Cerebellar nuclear complex (tissue), 1 donor: ENCODE measurements at regions not wholly inside any gene's neighbourhood (a gene's known extent, or its start where the extent isn't known, plus 50 kb on each side); places are given as distances from the start of the nearest gene placed in this dataset.

Experiments
- DNase-seq, 2 experiments: peaks; one replicate each; lab custom pipeline; 2025; lab: John Stamatoyannopoulos, UW

DNA sequence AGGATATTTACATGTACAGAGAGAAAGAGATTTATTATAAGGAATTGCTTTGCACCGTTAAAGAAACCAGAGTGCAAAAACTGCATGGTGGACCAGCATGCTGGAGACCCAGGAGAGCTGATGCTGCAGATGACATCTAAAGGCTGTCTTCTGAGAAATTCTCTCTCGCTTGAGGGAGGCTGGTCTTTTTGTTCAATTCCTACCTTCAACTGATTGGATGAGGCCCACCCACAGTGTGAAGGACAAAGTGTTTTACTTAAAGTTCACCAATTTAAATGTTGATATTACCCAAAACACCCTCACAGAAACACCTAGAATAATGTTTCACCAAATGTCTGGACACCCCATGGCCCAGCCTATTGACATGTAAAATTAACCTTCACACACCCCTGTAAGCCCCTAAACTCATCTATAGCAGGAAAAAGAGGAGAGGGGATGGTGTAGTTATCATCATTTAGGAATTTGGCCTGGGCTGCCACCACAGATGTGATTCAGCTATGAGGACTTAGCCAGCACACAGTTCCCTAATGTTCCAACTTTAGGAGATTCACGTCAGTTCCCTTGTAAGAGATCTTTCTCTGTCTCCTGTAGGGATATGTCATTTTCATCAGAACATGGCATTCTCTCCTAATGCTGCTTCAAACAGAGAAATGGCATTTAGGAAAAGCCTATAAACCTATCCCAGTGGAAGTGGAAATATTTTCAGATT is 358.2 kb upstream of the TLE4 start:
- no peak for DNase-seq

- DNase-seq = no peak
Observed at GRCh38 chr9:79215821-79216220, 355.9 kb upstream of the TLE4 start.

GRCh38 chr9:79220251-79220650 is 351.5 kb upstream of the TLE4 start:
- no peak for DNase-seq

DNA sequence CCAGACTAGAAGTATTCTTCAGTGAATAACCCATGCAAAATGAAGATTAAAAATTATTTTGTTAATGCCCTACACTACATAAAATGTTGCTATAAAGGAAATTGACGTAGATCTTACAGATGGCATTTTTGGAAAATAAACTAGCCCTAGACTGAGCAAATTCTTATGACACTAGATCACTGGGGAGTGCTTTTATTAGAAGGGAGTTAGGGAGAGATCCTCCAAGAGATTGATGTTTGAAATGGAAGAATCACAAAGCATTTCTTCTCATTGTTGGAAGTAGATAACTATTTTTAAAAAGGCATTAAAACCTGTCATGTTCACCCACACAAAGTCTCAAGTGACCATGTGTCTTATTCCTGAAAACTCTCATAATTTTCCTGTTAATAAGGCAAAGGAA is 351.1 kb upstream of the TLE4 start:
- no peak for DNase-seq

GRCh38 chr9:79221084-79221483 is 350.7 kb upstream of the TLE4 start:
- no peak for DNase-seq

GRCh38 chr9:79222483-79222882 is 349.3 kb upstream of the TLE4 start:
- DNase-seq = no peak

GRCh38 chr9:79224672-79225433 is 346.9 kb upstream of the TLE4 start:
- DNase-seq = no peak

GRCh38 chr9:79233542-79233941 is 338.2 kb upstream of the TLE4 start:
- no peak for DNase-seq

- no peak for DNase-seq
Observed at GRCh38 chr9:79236466-79236865, 335.3 kb upstream of the TLE4 start.

DNA sequence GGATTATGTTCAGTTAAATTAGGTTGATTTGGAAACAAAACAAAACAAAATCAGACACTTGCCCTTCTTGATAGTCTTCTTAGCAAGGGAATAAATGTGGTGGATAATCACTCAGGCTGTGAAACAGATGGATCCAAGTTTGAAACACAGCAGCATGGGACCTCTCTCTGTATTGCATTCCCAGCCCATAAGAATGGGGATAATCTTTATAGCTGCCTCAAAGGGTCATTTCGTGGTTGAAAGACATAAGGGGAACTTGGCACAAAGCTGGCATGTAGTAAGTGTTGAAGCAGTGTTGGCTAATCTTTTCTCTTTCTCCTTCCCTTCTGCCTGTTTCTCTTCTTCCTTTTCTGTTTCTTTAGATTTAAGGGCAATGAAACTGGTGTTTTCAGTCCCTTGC is 333.9 kb upstream of the TLE4 start:
- no peak for DNase-seq

DNA sequence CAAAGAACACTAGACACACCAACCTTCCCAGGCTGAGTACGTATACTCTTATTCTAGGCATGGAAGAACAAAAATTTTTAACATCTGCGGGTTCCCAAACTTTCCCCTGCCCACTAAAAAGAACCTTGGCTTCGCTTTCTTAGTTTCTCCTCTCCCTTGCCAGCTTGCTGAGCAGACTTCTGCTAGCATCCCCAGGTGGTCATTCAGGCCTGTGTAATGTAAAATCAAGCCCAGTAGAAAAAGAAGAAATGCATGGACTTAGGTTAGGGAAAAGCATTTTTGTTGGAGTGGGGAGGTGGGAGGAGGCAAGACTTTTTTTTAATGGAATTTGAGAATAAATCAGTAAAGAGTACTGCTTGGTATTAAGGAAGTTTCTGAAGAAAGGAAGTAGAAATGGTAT is 331.0 kb upstream of the TLE4 start:
- DNase-seq = no peak

- DNase-seq = no peak
Observed at GRCh38 chr9:79242489-79242888, 329.3 kb upstream of the TLE4 start.

GRCh38 chr9:79246170-79246569 is 325.6 kb upstream of the TLE4 start:
- DNase-seq = no peak

DNA sequence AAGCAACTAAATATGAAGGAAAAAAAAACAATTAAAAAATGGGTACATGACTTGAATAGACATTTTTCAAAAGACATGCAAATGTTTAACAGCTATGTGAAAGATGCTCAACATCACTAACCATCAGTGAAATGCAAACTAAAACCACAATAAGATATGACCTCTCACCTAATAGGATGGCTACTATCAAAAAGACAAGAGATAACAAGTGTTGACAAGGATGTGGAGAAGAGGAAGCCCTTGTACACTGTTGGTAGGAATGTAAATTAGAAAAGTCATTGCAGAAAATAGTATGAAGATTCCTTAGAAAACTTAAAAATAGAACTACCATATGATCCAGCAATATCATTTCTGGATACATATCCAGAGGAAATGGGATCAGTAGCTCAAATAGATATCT is 324.7 kb upstream of the TLE4 start:
- DNase-seq = no peak

DNA sequence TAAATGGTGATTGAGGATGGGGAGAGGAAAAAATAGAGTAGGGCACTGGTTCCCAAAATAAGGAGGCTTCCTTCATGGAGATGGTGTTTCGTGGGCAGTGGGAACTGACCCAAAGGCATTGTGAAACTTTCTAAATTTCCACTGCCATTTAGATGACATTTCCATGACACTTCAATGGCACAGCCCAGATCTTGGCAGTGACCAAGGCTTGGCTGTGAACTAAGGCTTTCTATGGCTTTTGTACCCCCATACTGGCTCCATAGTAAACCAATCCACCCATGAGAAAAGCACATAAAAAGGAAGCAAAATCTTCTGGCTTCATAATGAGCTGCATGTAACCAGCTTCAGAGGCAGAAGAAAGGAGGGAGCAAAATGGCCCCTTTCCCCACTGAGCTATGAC is 321.0 kb upstream of the TLE4 start:
- no peak for DNase-seq

DNA sequence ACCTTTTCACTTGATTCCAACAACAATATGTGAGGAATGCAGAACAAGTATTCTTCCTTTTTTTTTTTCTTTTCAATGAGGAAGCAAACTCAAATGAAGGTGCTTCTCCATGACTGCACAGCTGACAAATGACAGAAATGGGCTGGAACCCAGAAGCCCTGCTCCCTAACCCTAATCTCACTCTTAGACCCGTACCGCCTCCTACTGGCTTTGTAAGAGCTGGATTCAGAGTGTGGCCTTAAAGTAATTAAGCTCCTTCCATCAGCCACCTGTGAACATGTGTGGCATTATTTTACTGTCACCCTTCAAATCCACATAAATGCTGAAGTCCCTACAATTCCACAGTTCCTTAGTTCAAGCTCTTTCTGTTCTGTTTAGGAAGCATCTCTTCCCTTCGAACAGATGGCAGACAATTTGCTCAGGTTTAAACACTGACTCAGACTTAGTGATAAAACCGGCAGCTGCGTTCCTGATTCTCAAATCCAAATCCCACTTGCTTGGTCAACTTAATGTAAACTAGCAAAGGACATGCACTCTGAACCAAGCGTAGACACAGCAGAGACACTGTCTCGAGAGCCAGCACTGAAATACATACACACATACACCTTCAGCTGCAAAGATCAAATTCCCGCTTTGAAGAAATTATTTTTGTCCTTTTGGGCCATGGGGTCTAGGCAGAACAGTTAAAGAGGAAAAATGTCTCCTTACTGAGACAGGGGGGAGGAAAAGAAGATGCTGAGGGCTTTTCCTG is 316.7 kb upstream of the TLE4 start:
- DNase-seq = no peak

- no peak for DNase-seq
Observed at GRCh38 chr9:79255651-79256260, 316.0 kb upstream of the TLE4 start.

DNA sequence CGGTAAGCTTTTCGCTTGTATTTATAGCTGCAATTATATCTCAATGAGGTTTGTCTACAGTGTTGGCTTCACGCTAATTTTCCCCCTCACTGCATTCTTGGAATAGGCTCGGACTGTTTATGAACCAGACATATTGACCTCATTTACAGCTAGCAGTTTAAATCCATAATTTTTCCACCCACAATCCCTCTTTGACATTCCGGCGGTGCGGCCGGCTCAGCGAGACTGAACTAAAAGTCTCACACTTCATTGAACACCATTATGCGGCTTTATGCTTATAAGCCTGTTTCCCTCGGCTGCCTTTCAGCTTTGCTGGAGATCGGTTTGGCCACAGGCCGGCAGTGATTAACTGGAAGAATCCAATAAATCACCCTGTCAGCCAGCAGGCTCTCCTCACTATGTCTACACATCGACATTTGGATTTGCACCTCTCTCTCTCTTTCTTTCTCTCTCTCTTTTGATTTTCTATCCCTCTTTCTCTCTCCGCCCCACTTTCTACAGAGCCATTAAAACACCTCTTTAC is 315.0 kb upstream of the TLE4 start:
- DNase-seq = no peak

DNA sequence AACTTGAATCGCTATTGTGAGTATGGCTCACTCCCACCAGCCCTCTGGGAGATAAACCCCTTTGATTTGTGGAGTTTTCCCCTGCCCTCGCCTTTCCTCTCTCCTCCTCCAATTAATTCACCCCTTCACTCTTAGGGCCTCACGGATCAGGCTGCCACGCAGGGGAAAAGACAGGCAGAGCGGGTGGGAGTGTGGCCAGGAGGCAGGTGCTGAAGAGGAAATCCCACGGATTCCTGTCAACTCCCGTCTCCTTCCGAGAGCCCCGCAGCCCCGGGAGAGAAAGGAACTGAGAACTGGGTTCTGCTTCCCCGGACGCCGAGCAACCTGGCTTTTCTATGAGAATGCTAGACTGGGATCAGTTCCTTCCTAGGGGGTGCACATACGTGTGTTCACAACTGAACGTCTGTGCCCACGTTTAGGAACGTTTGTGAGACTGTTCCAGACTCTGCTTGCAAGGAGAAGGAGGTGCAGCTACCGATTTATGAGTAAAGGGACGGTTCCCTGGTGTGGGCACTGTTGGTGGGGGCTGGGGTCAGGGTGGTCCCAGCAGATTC is 314.5 kb upstream of the TLE4 start:
- no peak for DNase-seq

DNA sequence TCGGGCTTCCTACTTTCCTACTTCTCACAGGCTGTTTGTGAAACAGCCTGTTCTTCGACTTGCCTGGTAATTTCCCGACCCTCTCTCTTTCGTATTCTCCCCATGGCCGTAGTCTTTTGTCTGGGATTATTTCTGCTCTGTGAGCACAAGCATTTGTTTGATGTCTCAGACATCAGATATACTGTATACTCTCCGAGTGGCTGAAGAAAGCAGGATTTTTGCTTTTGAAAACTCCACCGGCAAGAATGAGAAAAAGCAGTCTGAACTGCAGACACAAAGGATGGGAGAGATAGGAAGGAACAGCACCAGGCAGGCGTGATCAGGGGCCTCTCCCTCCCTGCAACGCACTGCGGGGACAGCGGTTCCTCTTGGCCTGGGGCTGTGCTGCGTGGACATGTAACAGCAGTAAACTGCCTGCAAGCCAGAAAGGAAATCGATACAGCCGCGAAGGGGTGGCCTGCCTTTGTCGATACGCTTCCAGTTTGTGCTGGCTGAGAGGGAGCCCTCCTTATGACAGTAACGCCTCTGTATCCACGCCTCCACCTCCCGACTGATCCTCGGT is 313.9 kb upstream of the TLE4 start:
- no peak for DNase-seq

DNA sequence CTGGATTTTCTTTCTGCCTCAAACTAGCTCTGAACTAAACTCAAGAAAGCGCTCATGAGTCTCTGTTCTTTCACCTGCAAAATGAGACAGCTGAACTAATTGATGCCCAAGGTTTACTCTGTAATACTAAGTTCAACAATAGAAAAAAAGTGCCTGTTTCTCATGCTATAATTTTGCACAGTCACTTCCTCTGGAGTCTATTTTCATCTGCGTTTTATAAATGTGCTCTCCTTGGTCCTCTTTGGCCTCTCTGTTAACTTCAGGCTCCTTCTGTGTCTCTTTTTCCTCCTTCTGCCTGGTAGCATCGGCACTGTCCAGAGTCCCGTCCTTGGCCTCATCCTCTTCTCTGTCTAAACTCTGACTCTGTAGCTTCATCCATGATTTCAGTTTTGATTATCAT is 311.9 kb upstream of the TLE4 start:
- DNase-seq = no peak

DNA sequence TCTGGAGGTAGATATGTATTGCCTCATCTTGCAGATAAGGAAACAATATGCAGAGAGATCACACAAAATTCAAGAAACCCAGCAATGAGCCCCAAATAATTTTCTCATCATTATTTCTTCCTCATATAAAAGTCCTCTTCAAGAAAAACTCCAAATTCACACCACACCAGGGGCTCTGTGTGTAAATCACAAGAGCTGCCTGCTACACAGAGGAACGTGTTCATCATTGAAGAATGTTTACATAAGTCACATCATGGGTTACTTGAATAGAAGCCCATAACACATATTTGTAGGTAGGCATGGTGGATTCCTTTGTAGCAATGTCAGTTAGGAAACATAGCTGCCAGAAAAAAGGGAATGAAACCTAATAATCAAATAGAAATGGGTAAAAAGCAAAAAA is 308.1 kb upstream of the TLE4 start:
- DNase-seq = no peak
